Hypothalamus (tissue), 51 donors: ENCODE measurements at regions not wholly inside any gene's neighbourhood (a gene's known extent, or its start where the extent isn't known, plus 50 kb on each side); places are given as distances from the start of the nearest gene placed in this dataset.
A peak's percentile ranks its signal among the peaks of the same experiment; 100 is the strongest.
"Not testable (repeated sequence)": the region's sequence is repeated elsewhere in the genome, so short reads cannot be mapped to it uniquely, and the experiment has no call there.

Experiments
- DNase-seq, 51 donors: peaks; one replicate each; lab custom pipeline; 2025; lab: John Stamatoyannopoulos, UW

DNA sequence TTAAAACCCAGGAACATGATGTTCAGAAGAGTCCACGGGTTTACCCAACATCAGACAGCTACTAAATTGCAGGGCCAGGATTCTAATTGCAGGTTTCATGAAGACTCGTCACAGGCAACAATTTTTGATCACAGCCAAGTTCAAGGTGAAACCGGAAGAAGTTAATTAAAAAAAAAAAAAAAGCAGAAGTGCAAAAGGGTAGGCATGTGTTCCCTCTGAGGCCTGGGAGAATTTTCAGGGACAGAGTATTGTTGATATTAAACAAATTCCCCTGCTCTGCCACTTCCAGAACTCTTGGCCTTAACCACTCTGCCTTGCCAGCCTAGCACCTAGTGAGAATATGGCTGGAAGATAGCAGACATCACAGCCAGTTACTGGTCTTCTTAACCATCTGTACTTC, 99.4 kb upstream of the TRIB2 start:
- DNase-seq: no peak

- DNase-seq: no peak
These were observed 98.9 kb upstream of the TRIB2 start for GRCh38 chr2:12617853-12618252.

GRCh38 chr2:12618576-12618975, 98.2 kb upstream of the TRIB2 start:
- no peak for DNase-seq

DNA sequence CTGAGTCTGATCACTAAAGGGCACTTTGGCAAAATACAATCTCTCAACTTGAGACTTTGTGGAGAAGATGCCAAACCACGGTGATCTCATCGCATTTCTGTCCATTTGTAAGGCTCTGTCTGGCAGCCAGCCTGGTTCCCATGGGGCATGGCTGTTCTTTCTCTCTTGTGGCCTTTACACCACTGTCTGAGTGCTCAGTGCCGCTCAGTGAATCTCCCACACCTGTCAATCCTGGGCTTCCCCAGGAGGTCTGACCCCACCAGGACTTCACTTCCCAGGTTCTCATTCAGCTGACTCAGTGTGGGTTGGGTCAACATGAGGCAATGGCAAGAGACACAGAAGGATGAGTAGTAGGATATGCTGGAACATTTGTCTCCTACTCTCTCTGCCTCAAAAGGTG, 96.8 kb upstream of the TRIB2 start:
- DNase-seq: peak in 1 of 51 donors; percentile 3

- no peak for DNase-seq
These were observed 96.0 kb upstream of the TRIB2 start for GRCh38 chr2:12620759-12621158.

- DNase-seq: no peak
These were observed 93.7 kb upstream of the TRIB2 start for GRCh38 chr2:12623051-12623450.

- DNase-seq: no peak
These were observed 92.4 kb upstream of the TRIB2 start for GRCh38 chr2:12624384-12624783.

DNA sequence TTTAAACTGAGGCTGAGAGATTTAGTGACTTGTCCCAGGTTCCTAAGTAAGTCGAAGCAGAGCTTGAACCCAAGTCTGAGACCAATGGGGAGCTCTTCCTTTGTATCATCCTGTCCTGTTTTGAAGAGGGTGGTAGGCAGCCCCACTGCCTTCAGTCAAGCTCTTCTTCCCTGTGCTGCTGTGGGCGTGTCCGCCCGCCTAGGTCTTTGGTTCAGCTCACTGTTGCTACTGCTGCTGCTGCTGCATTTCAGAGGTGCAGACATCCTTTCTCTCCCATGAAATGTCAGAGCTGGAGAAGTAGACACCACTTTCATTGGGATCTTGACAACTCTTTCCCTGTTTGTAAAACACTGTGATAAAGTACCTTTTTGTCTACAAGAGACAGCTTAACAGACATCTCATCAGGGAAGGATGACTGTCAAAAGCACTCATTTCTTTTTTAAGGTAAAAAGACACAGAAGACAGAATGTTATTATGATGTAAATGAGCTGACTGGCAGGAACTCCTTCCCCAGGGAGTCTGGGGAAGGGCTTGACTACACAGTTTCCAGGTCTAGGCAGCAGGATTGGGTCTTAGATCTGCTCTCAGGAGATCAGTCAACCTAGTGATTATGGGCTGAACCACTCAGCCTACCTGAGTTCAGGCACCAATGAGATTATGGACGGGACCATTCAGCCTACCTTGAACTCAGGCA, 91.7 kb upstream of the TRIB2 start:
- DNase-seq: no peak

DNA sequence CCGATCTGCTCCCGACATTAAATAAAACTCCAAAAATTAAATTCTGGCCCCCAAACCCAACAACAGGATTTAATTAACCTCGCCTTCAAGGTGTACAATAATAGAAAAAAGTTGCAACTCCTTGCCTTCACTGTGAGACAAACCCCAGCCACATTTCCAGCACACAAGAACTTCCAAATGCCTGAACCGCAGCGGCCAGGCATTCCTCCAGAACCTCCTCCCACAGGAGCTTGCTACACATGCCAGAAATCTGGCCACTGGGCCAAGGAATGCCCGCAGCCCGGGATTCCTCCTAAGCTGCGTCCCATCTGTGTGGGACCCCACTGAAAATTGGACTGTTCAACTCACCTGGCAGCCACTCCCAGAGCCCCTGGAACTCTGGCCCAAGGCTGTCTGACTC, 88.2 kb upstream of the TRIB2 start:
- DNase-seq: not testable (repeated sequence)

- DNase-seq: no peak
These were observed 79.7 kb upstream of the TRIB2 start for GRCh38 chr2:12636837-12637581.

DNA sequence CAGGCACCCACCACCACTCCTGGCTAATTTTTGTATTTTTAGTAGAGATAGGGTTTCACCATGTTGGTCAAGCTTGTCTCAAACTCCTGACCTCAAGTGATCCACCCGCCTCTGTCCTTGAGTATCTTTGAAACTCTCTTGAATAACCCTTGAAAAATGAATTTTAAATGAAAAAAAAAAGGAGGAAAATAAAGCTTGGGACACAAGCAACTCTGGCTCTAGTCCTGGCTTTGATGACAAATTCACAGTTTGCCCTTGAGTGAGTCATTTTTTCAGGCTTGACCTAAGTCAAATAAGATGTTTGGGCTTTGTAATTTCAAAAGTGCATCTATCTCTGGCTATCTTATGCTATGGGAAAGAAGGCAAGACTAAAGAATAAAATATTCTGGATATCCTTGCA, 79.0 kb upstream of the TRIB2 start:
- no peak for DNase-seq

DNA sequence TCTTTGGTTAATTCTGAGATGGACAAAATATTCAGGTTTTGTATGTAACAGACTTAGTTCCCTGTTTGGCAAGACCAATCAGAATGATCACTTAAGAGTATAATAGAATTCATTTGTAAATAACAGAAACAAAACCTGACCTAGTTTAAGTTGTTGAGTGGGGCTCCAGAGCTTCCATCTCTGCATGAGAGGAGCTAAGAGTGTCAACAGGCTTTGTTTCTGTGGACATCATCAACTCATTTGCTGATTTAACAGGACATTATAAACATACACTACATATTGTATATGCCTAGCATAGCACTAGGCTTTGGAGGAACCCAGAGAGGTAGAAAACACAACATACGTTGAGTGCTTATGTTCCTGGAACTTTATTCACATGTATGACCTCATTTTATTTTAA, 75.3 kb upstream of the TRIB2 start:
- no peak for DNase-seq

GRCh38 chr2:12642332-12642731, 74.4 kb upstream of the TRIB2 start:
- DNase-seq: no peak

- DNase-seq: peak in 6 of 51 donors; percentile 7 to 27 (median 20)
These were observed 73.9 kb upstream of the TRIB2 start for GRCh38 chr2:12642859-12643258.

- peak in 1 of 51 donors; percentile 10 for DNase-seq
These were observed 66.9 kb upstream of the TRIB2 start for GRCh38 chr2:12649602-12650400.

- no peak for DNase-seq
These were observed 65.1 kb upstream of the TRIB2 start for GRCh38 chr2:12651641-12652040.

DNA sequence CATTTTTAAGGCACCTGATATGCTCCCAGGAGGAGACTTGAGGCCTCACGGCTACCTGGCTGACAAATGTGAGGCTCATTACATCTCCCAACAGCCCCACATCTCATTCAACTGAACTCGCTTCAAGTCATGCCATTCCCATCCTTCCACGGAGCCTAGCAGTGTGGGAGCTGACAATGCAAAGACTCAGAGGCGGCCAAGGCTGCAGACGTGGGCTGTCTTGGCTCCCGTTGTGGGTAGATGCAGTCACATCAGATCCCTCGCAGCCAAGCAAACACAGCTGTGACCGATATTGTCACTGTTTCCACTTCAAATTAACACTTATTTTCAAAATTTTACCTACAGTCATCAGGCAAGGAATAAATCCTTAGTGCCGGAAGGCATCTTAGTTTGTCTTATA, 64.0 kb upstream of the TRIB2 start:
- peak in 1 of 51 donors; percentile 41 for DNase-seq

GRCh38 chr2:12657560-12657959, 59.2 kb upstream of the TRIB2 start:
- no peak for DNase-seq

GRCh38 chr2:12658310-12658945, 58.3 kb upstream of the TRIB2 start:
- DNase-seq: no peak

GRCh38 chr2:12661489-12661888, 55.2 kb upstream of the TRIB2 start:
- no peak for DNase-seq
